ENCODE measurements at regions not wholly inside any gene's neighbourhood (a gene's known extent, or its start where the extent isn't known, plus 50 kb on each side); places are given as distances from the start of the nearest gene placed in this dataset.

- no peak overlapping the region for H3K4me3 ChIP-seq (ENCODE audit: low read depth, low read length)
- TF ChIP-seq CTCF (IDR thresholded peaks at IDR 0.05; ENCODE audit: low read depth, low read length), result no peak
Measured at GRCh38 chr5:135127439-135128240, 93.6 kb upstream of the PITX1 start.

GRCh38 chr5:135126688-135127438 lies 92.8 kb upstream of the PITX1 start:
- no peak overlapping the region for H3K4me3 ChIP-seq (ENCODE audit: low read depth, low read length)
- no peak for TF ChIP-seq CTCF (IDR thresholded peaks at IDR 0.05; ENCODE audit: low read depth, low read length)

- TF ChIP-seq CTCF (IDR thresholded peaks at IDR 0.05; ENCODE audit: low read depth, low read length), result no peak
- no peak overlapping the region for H3K4me3 ChIP-seq (ENCODE audit: low read depth, low read length)
Measured at GRCh38 chr5:135124724-135125123, 90.7 kb upstream of the PITX1 start.

- H3K4me3 ChIP-seq (ENCODE audit: low read depth, low read length), result no peak overlapping the region
- TF ChIP-seq CTCF (IDR thresholded peaks at IDR 0.05; ENCODE audit: low read depth, low read length), result no peak
Measured at GRCh38 chr5:135124128-135124527, 90.1 kb upstream of the PITX1 start.

- H3K4me3 ChIP-seq (ENCODE audit: low read depth, low read length), result no peak overlapping the region
- no peak for TF ChIP-seq CTCF (IDR thresholded peaks at IDR 0.05; ENCODE audit: low read depth, low read length)
Measured at GRCh38 chr5:135122797-135123196, 88.8 kb upstream of the PITX1 start.

GRCh38 chr5:135120951-135121350 lies 86.9 kb upstream of the PITX1 start:
- H3K4me3 ChIP-seq (ENCODE audit: low read depth, low read length), result no peak overlapping the region
- TF ChIP-seq CTCF (IDR thresholded peaks at IDR 0.05; ENCODE audit: low read depth, low read length), result no peak

GRCh38 chr5:135119481-135119880 lies 85.5 kb upstream of the PITX1 start:
- TF ChIP-seq CTCF (IDR thresholded peaks at IDR 0.05; ENCODE audit: low read depth, low read length), result no peak
- H3K4me3 ChIP-seq (ENCODE audit: low read depth, low read length), result no peak overlapping the region

Data from WI38 (cell line).